ENCODE measurements at regions not wholly inside any gene's neighbourhood (a gene's known extent, or its start where the extent isn't known, plus 50 kb on each side); places are given as distances from the start of the nearest gene placed in this dataset.

GRCh38 chr13:73998631-73999030, 135.6 kb downstream of the KLF12 start:
- intact Hi-C loops (cut with DNase I), result no loop called here
- ATAC-seq (no peak), DNase-seq (no peak)
- Histone ChIP-seq H3K36me3 (ENCODE audit: insufficient read depth in 1 of 2, low read depth in 1 of 2) (no peaks in the 10 kb centered on the region), H3K4me1 (peaks cover 10% of the 10 kb centered on the region), H3K4me3 (no peak overlapping the region), H3K27ac (no peak overlapping the region), H3K27me3 (ENCODE audit: insufficient read depth in 3 of 3, low read length in 2 of 3) (no peaks in the 10 kb centered on the region), H3K9me3 (no peaks in the 10 kb centered on the region)
- TF ChIP-seq, protein P1, sequence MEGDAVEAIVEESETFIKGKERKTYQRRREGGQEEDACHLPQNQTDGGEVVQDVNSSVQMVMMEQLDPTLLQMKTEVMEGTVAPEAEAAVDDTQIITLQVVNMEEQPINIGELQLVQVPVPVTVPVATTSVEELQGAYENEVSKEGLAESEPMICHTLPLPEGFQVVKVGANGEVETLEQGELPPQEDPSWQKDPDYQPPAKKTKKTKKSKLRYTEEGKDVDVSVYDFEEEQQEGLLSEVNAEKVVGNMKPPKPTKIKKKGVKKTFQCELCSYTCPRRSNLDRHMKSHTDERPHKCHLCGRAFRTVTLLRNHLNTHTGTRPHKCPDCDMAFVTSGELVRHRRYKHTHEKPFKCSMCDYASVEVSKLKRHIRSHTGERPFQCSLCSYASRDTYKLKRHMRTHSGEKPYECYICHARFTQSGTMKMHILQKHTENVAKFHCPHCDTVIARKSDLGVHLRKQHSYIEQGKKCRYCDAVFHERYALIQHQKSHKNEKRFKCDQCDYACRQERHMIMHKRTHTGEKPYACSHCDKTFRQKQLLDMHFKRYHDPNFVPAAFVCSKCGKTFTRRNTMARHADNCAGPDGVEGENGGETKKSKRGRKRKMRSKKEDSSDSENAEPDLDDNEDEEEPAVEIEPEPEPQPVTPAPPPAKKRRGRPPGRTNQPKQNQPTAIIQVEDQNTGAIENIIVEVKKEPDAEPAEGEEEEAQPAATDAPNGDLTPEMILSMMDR (IDR thresholded peaks at IDR 0.05), result no peak
- 89 to 95% (median 93%) methylated on average over 2 of the region's 2 CpGs for WGBS, 3 donors

- Histone ChIP-seq H3K9me3 (no peaks in the 10 kb centered on the region), H3K4me1 (peaks cover 10% of the 10 kb centered on the region), H3K27ac (no peak overlapping the region), H3K4me3 (no peak overlapping the region), H3K36me3 (ENCODE audit: insufficient read depth in 1 of 2, low read depth in 1 of 2) (no peaks in the 10 kb centered on the region), H3K27me3 (ENCODE audit: insufficient read depth in 3 of 3, low read length in 2 of 3) (no peaks in the 10 kb centered on the region)
- intact Hi-C loops (cut with DNase I), result no loop called here
- TF ChIP-seq, protein P1 (IDR thresholded peaks at IDR 0.05), result no peak
- no peak for DNase-seq
- peak in 1 of 4 donors; percentile 52 for ATAC-seq
Measured at GRCh38 chr13:73997964-73998363, 136.2 kb downstream of the KLF12 start.

DNA sequence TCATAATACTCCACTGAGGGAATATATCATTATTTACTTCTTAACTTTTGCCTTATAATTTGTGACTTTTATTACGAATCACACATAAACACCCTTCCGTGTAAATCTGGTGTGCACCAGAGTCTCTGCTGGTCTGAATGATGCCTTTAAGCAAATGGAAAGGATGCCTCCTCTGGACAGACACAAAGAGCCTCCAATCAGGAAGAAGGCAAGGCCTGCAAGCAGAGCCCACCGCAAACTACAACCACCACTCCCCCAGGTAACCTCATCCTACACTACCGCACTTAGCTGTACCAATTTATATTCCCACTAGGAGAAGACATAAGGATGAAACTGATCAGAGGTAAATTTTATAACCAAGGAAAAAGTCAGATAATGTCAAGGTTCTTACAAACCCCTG, 137.6 kb downstream of the KLF12 start:
- peaks cover 10% of the 10 kb centered on the region for H3K4me1 ChIP-seq
- H3K27me3 ChIP-seq (ENCODE audit: insufficient read depth in 3 of 3, low read length in 2 of 3), result no peaks in the 10 kb centered on the region
- no peaks in the 10 kb centered on the region for H3K9me3 ChIP-seq
- intact Hi-C loops (cut with DNase I), result no loop called here
- no peak overlapping the region for H3K4me3 ChIP-seq
- ATAC-seq (no peak), DNase-seq (no peak)
- H3K27ac ChIP-seq, result no peak overlapping the region
- peaks cover 0 to 4% of the 10 kb centered on the region in 2 donors for H3K36me3 ChIP-seq (ENCODE audit: insufficient read depth in 1 of 2, low read depth in 1 of 2)
- 95 to 100% (median 99%) methylated on average over 4 of the region's 4 CpGs for WGBS, 3 donors
- TF ChIP-seq, protein P1 (IDR thresholded peaks at IDR 0.05), result no peak

DNA sequence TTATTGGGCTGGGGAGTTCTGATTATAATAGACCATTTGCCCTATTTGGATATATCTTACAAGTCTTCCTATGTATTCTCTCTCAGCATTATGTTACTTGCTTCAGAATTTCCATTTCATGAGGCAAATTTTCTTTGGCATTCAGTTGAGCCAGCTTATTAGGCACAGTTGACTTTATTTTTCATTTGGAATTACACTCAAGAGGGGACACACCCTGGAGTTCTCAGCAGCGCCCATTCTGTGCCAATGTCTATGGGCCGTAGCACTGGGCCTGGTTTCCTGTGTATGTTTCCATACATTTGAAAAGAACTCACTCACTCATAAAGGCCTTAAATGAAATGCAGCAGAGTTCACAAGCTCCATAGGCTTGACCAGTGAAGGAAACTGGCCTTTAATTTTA, 138.5 kb downstream of the KLF12 start:
- WGBS, 3 donors, result 63 to 75% (median 68%) methylated on average over 2 of the region's 2 CpGs
- intact Hi-C loops (cut with DNase I), result no loop called here
- peaks cover 0 to 4% of the 10 kb centered on the region in 2 donors for H3K36me3 ChIP-seq (ENCODE audit: insufficient read depth in 1 of 2, low read depth in 1 of 2)
- DNase-seq (no peak), ATAC-seq (no peak)
- H3K9me3 ChIP-seq, result no peaks in the 10 kb centered on the region
- H3K27ac ChIP-seq, result no peak overlapping the region
- TF ChIP-seq, protein P1 (IDR thresholded peaks at IDR 0.05), result no peak
- H3K4me1 ChIP-seq, result peaks cover 10% of the 10 kb centered on the region
- H3K4me3 ChIP-seq, result no peak overlapping the region
- no peaks in the 10 kb centered on the region for H3K27me3 ChIP-seq (ENCODE audit: insufficient read depth in 3 of 3, low read length in 2 of 3)

- H3K9me3 ChIP-seq, result no peaks in the 10 kb centered on the region
- H3K4me3 ChIP-seq, result no peak overlapping the region
- TF ChIP-seq, protein P1 (IDR thresholded peaks at IDR 0.05), result no peak
- H3K4me1 ChIP-seq, result peaks cover 6% of the 10 kb centered on the region
- H3K36me3 ChIP-seq (ENCODE audit: insufficient read depth in 1 of 2, low read depth in 1 of 2), result peaks cover 0 to 4% of the 10 kb centered on the region in 2 donors
- DNase-seq, result no peak
- no peaks in the 10 kb centered on the region for H3K27me3 ChIP-seq (ENCODE audit: insufficient read depth in 3 of 3, low read length in 2 of 3)
- ATAC-seq, result no peak
- no peak overlapping the region for H3K27ac ChIP-seq
- intact Hi-C loops (cut with DNase I), result no loop called here
Measured at GRCh38 chr13:73993661-73994060, 140.5 kb downstream of the KLF12 start.
